ENCODE measurements at regions not wholly inside any gene's neighbourhood (a gene's known extent, or its start where the extent isn't known, plus 50 kb on each side); places are given as distances from the start of the nearest gene placed in this dataset.
A peak's percentile ranks its signal among the peaks of the same experiment; 100 is the strongest.

- peaks cover 3% of the 10 kb centered on the region; the same call in 1 of the 2 replicates for H3K9me1 ChIP-seq (ENCODE audit: insufficient read depth, low read length)
- H2BK5ac ChIP-seq (ENCODE audit: low read depth, low read length, poor library complexity, severe bottlenecking): no peak overlapping the region
- in situ Hi-C loops (cut with MboI; ENCODE audit: low sequenced_read_pairs) (loop anchor here (5.0 kb wide), 1 partner anchor 353 kb away; no protein-coding TSS in a partner anchor), intact Hi-C loops (cut with micrococcal nuclease) (loop anchor here (5.0 kb wide), 2 partner anchors 253 to 373 kb away; partner anchors contain the start of gene HBP1), dilution Hi-C loops (cut with HindIII; ENCODE audit: low sequenced_read_pairs, unreplicated experiment) (no loop called here)
- TF ChIP-seq, protein P1, sequence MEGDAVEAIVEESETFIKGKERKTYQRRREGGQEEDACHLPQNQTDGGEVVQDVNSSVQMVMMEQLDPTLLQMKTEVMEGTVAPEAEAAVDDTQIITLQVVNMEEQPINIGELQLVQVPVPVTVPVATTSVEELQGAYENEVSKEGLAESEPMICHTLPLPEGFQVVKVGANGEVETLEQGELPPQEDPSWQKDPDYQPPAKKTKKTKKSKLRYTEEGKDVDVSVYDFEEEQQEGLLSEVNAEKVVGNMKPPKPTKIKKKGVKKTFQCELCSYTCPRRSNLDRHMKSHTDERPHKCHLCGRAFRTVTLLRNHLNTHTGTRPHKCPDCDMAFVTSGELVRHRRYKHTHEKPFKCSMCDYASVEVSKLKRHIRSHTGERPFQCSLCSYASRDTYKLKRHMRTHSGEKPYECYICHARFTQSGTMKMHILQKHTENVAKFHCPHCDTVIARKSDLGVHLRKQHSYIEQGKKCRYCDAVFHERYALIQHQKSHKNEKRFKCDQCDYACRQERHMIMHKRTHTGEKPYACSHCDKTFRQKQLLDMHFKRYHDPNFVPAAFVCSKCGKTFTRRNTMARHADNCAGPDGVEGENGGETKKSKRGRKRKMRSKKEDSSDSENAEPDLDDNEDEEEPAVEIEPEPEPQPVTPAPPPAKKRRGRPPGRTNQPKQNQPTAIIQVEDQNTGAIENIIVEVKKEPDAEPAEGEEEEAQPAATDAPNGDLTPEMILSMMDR (conservative IDR thresholded peaks at IDR 0.05; ENCODE audit: low read depth, low read length): no peak
- TF ChIP-seq ELK1 (IDR thresholded peaks at IDR 0.05; ENCODE audit: borderline replicate concordance, low read depth, low read length): no peak
- TF ChIP-seq MAFK (IDR thresholded peaks at IDR 0.05; ENCODE audit: low read depth, low read length): no peak
- no peak for TF ChIP-seq MAZ (IDR thresholded peaks at IDR 0.05; ENCODE audit: borderline replicate concordance, low read depth, low read length)
- TF ChIP-seq RFX5 (IDR thresholded peaks at IDR 0.05; ENCODE audit: low read depth, low read length): no peak
- no peak for TF ChIP-seq SMC3 (IDR thresholded peaks at IDR 0.05; ENCODE audit: low read depth, low read length)
- TF ChIP-seq CEBPB (IDR thresholded peaks at IDR 0.05; ENCODE audit: low read depth, low read length): no peak
- TF ChIP-seq POLR2A (IDR thresholded peaks at IDR 0.05; ENCODE audit: low read depth, low read length): no peak
- no peak for TF ChIP-seq BHLHE40 (IDR thresholded peaks at IDR 0.05; ENCODE audit: low read depth, low read length)
- no peak for TF ChIP-seq CHD1 (IDR thresholded peaks at IDR 0.05; ENCODE audit: low read depth, low read length)
- TF ChIP-seq NFE2L2 (IDR thresholded peaks at IDR 0.05; ENCODE audit: low read depth, low read length): no peak
- no peak for TF ChIP-seq MXI1 (IDR thresholded peaks at IDR 0.05; ENCODE audit: borderline replicate concordance, low read depth, low read length)
- TF ChIP-seq RAD21 (IDR thresholded peaks at IDR 0.05; ENCODE audit: low read length): no peak
- no peak for TF ChIP-seq FOS (IDR thresholded peaks at IDR 0.05; ENCODE audit: low read depth, low read length)
- no peak for TF ChIP-seq RCOR1 (IDR thresholded peaks at IDR 0.05; ENCODE audit: insufficient replicate concordance, low read length)
- no peak overlapping the region for H3K14ac ChIP-seq (replicated peaks; ENCODE audit: low read depth, low read length)
- no peak overlapping the region for H3K4me3 ChIP-seq (ENCODE audit: insufficient read depth, low read depth, low read length)
- peak overlapping the region; percentile 39; the same call in 1 of the 2 replicates for H2BK20ac ChIP-seq (ENCODE audit: low read depth, low read length)
- no peaks in the 10 kb centered on the region for H3K9me3 ChIP-seq (ENCODE audit: control insufficient read depth, insufficient read depth, low read length)
- BruUV-seq (replicated peaks): no TSS peak
- H3K18ac ChIP-seq (ENCODE audit: low read depth, low read length): no peak overlapping the region
- H2BK120ac ChIP-seq (ENCODE audit: low read depth, low read length): peak overlapping the region; percentile 32; the same call in 1 of the 2 replicates
- no peaks in the 10 kb centered on the region for H4K20me1 ChIP-seq (ENCODE audit: insufficient read depth, low read length)
- H3K4ac ChIP-seq (ENCODE audit: low read depth, low read length): peak overlapping the region; percentile 5; the same call in 1 of the 2 replicates
- H3K27ac ChIP-seq (ENCODE audit: insufficient read depth, low read length): no peak overlapping the region
- no peak overlapping the region for H3K23ac ChIP-seq (ENCODE audit: low read depth, low read length)
- H3K4me2 ChIP-seq (ENCODE audit: low read depth, low read length): no peak overlapping the region
- WGBS, 2 experiments (ENCODE audit: extremely low coverage in 2 of 2, insufficient read length in 1 of 2): 57% methylated on average over 2 of the region's 6 CpGs; no CpG with 5 or more reads in 1 of the 2 experiments
- ChIA-PET POLR2A (ENCODE audit: unreplicated experiment) (no interaction called here), CTCF (no interaction called here)
- H3K56ac ChIP-seq (ENCODE audit: extremely low read depth, insufficient read depth, low read length): no peak overlapping the region
- peaks cover 9% of the 10 kb centered on the region; the same call in 1 of the 2 replicates for H3K4me1 ChIP-seq (ENCODE audit: control insufficient read depth, insufficient read depth, low read length)
- ATAC-seq (ENCODE audit: low read depth): no peak
- no peak overlapping the region for H3K9ac ChIP-seq (ENCODE audit: low read depth, low read length)
- no peak overlapping the region for H2AFZ ChIP-seq (replicated peaks; ENCODE audit: low read length, poor library complexity)
- no peaks in the 10 kb centered on the region for H3K27me3 ChIP-seq (ENCODE audit: control insufficient read depth, insufficient read depth, low read length)
- H4K5ac ChIP-seq (ENCODE audit: low read depth, low read length): no peak overlapping the region
- peak overlapping the region; percentile 49; the same call in 1 of the 2 replicates for H4K91ac ChIP-seq (ENCODE audit: insufficient read depth, low read depth, low read length)
- no peak overlapping the region for H2BK15ac ChIP-seq (ENCODE audit: low read depth, low read length)
- no peak for DNase-seq
- no peaks in the 10 kb centered on the region for H3K79me1 ChIP-seq (ENCODE audit: low read depth in 1 of 2, low read length in 2 of 2)
- no peaks in the 10 kb centered on the region for H3K36me3 ChIP-seq (ENCODE audit: control insufficient read depth, insufficient read depth, low read length)
- peak overlapping the region; percentile 68 for H2AK5ac ChIP-seq (ENCODE audit: low read depth, low read length)
- no peak overlapping the region for H4K8ac ChIP-seq (ENCODE audit: low read depth in 2 of 2, low read length in 2 of 2)
- H2AK9ac ChIP-seq (replicated peaks; ENCODE audit: low read depth, low read length, poor library complexity): no peak overlapping the region
These were observed 70.6 kb upstream of the PIK3CG start for GRCh38 chr7:106794276-106795083.
